SK-N-SH (cell line): ENCODE measurements at regions not wholly inside any gene's neighbourhood (a gene's known extent, or its start where the extent isn't known, plus 50 kb on each side); places are given as distances from the start of the nearest gene placed in this dataset.

Source experiments
- EP300 ChIP-seq, 2 experiments: IDR thresholded peaks; 2 replicates each; pipeline versions ENCODE4 v1.4.0 to v1.6.1; 2012; ENCODE audit warnings: borderline replicate concordance in 1 of 2, low read depth in 1 of 2, low read length in 1 of 2
- FOXJ3 ChIP-seq: sonication (generic); formaldehyde crosslinking; IDR thresholded peaks from 2 replicates; pipeline ENCODE4 v1.5.1; 2020; ENCODE audit warnings: mild to moderate bottlenecking, missing genetic modification reagents
- TF ChIP-seq, protein P1 (sequence below): fragments of 200-600 bp; sonication (generic); IDR thresholded peaks from 2 replicates; pipeline ENCODE4 v1.6.1; 2017; ENCODE audit warnings: antibody characterized with exemption, mild to moderate bottlenecking, moderate library complexity
- TF ChIP-seq, protein P2 (sequence below): IDR thresholded peaks from 2 replicates; pipeline ENCODE4; 2012

DNA sequence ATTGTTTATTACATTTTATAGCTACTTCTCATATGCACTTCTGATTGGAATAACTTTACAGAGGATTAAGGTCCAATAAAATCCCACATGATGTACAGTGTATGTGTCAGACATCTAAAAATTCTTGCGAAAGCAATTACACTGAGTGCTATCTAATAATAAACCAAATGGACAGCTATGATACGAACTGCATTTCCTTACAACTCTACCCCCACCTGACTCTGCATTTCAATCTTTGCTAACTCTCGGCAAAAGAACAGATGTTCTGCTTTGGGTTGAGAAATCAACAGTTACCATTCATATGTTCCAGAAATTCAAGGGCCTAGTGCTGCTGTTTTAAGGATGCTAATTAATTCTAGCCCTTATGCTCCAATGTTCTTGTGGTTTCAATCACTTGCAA lies 287.9 kb upstream of the NOCT start:
- TF ChIP-seq, protein P1, sequence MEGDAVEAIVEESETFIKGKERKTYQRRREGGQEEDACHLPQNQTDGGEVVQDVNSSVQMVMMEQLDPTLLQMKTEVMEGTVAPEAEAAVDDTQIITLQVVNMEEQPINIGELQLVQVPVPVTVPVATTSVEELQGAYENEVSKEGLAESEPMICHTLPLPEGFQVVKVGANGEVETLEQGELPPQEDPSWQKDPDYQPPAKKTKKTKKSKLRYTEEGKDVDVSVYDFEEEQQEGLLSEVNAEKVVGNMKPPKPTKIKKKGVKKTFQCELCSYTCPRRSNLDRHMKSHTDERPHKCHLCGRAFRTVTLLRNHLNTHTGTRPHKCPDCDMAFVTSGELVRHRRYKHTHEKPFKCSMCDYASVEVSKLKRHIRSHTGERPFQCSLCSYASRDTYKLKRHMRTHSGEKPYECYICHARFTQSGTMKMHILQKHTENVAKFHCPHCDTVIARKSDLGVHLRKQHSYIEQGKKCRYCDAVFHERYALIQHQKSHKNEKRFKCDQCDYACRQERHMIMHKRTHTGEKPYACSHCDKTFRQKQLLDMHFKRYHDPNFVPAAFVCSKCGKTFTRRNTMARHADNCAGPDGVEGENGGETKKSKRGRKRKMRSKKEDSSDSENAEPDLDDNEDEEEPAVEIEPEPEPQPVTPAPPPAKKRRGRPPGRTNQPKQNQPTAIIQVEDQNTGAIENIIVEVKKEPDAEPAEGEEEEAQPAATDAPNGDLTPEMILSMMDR = no peak
- TF ChIP-seq, protein P2, sequence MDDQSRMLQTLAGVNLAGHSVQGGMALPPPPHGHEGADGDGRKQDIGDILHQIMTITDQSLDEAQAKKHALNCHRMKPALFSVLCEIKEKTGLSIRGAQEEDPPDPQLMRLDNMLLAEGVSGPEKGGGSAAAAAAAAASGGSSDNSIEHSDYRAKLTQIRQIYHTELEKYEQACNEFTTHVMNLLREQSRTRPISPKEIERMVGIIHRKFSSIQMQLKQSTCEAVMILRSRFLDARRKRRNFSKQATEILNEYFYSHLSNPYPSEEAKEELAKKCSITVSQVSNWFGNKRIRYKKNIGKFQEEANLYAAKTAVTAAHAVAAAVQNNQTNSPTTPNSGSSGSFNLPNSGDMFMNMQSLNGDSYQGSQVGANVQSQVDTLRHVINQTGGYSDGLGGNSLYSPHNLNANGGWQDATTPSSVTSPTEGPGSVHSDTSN = no peak
- no peak for TF ChIP-seq EP300 (IDR thresholded peaks at IDR 0.05; ENCODE audit: borderline replicate concordance in 1 of 2, low read depth in 1 of 2, low read length in 1 of 2)
- no peak for TF ChIP-seq FOXJ3 (CRISPR knock-in tag)
